ENCODE measurements at regions not wholly inside any gene's neighbourhood (a gene's known extent, or its start where the extent isn't known, plus 50 kb on each side); places are given as distances from the start of the nearest gene placed in this dataset.

DNA sequence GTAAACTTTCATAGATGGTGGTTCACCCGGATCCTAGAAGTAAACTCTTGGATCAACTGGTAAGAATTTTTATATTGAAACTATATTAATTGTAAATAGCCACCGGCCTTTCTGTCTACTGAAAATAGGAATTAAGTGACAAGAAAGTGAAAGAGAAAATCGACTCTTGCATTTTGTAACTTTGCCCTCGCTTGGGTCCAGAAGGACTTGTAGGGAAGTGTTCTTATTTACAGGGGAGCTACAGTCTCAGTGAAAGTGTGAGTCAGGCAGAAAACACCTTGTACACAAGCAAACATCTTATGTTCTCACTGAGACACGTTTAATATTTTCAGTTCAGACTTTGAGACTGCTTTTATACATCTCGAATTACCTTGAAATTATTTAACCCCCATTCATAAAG lies 238.9 kb downstream of the BLID start:
- Histone ChIP-seq H3K9me2 (replicated peaks; ENCODE audit: insufficient read depth, low read length) (no peaks in the 10 kb centered on the region), H3F3A (ENCODE audit: insufficient read depth, low read length) (no peaks in the 10 kb centered on the region), H3K79me2 (ENCODE audit: low read length) (no peaks in the 10 kb centered on the region), H3K4me2 (ENCODE audit: low read depth, low read length) (peak overlapping the region; percentile 18; the same call in 1 of the 2 replicates), H3K4me1 (ENCODE audit: low read length) (no peaks in the 10 kb centered on the region), H4K20me1 (ENCODE audit: insufficient read depth, low read length) (no peaks in the 10 kb centered on the region), H3K36me3 (replicated peaks; ENCODE audit: insufficient read depth, low read length) (no peaks in the 10 kb centered on the region), H3K27me3 (replicated peaks; ENCODE audit: insufficient read depth, low read length) (no peaks in the 10 kb centered on the region), H3K4me3 (ENCODE audit: low read length) (no peak overlapping the region), H3K9me3 (replicated peaks; ENCODE audit: insufficient read depth, low read length) (no peaks in the 10 kb centered on the region), H2AFZ (ENCODE audit: low read length) (no peak overlapping the region), H3K9ac (ENCODE audit: low read length) (no peak overlapping the region), H3K27ac (ENCODE audit: low read length) (no peak overlapping the region)
- DNase-seq, result no peak
- no peak for TF ChIP-seq EZH2 (optimal IDR thresholded peaks at IDR 0.05; ENCODE audit: low read depth, low read length)
- TF ChIP-seq EZH2phosphoT487 (IDR thresholded peaks at IDR 0.05; ENCODE audit: low read length), result no peak
- TF ChIP-seq, protein P1, sequence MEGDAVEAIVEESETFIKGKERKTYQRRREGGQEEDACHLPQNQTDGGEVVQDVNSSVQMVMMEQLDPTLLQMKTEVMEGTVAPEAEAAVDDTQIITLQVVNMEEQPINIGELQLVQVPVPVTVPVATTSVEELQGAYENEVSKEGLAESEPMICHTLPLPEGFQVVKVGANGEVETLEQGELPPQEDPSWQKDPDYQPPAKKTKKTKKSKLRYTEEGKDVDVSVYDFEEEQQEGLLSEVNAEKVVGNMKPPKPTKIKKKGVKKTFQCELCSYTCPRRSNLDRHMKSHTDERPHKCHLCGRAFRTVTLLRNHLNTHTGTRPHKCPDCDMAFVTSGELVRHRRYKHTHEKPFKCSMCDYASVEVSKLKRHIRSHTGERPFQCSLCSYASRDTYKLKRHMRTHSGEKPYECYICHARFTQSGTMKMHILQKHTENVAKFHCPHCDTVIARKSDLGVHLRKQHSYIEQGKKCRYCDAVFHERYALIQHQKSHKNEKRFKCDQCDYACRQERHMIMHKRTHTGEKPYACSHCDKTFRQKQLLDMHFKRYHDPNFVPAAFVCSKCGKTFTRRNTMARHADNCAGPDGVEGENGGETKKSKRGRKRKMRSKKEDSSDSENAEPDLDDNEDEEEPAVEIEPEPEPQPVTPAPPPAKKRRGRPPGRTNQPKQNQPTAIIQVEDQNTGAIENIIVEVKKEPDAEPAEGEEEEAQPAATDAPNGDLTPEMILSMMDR (IDR thresholded peaks at IDR 0.05; ENCODE audit: low read length), result no peak

- Histone ChIP-seq H3K36me3 (replicated peaks; ENCODE audit: insufficient read depth, low read length) (no peaks in the 10 kb centered on the region), H3K4me2 (ENCODE audit: low read depth, low read length) (no peak overlapping the region), H3K79me2 (ENCODE audit: low read length) (no peaks in the 10 kb centered on the region), H3K9me2 (replicated peaks; ENCODE audit: insufficient read depth, low read length) (no peaks in the 10 kb centered on the region), H3K27ac (ENCODE audit: low read length) (no peak overlapping the region), H3K4me1 (ENCODE audit: low read length) (no peaks in the 10 kb centered on the region), H3F3A (ENCODE audit: insufficient read depth, low read length) (no peaks in the 10 kb centered on the region), H3K4me3 (ENCODE audit: low read length) (no peak overlapping the region), H3K27me3 (replicated peaks; ENCODE audit: insufficient read depth, low read length) (no peaks in the 10 kb centered on the region), H3K9me3 (replicated peaks; ENCODE audit: insufficient read depth, low read length) (no peaks in the 10 kb centered on the region), H4K20me1 (ENCODE audit: insufficient read depth, low read length) (no peaks in the 10 kb centered on the region), H3K9ac (ENCODE audit: low read length) (no peak overlapping the region), H2AFZ (ENCODE audit: low read length) (no peak overlapping the region)
- DNase-seq, result no peak
- TF ChIP-seq, protein P1 (IDR thresholded peaks at IDR 0.05; ENCODE audit: low read length), result no peak
- no peak for TF ChIP-seq EZH2 (optimal IDR thresholded peaks at IDR 0.05; ENCODE audit: low read depth, low read length)
- no peak for TF ChIP-seq EZH2phosphoT487 (IDR thresholded peaks at IDR 0.05; ENCODE audit: low read length)
These were observed 242.2 kb downstream of the BLID start for GRCh38 chr11:121873766-121874165.

GRCh38 chr11:121872356-121872755 lies 243.7 kb downstream of the BLID start:
- Histone ChIP-seq H3K4me1 (ENCODE audit: low read length) (no peaks in the 10 kb centered on the region), H3K4me3 (ENCODE audit: low read length) (no peak overlapping the region), H3K9ac (ENCODE audit: low read length) (no peak overlapping the region), H3K27me3 (replicated peaks; ENCODE audit: insufficient read depth, low read length) (no peaks in the 10 kb centered on the region), H3K9me3 (replicated peaks; ENCODE audit: insufficient read depth, low read length) (no peaks in the 10 kb centered on the region), H4K20me1 (ENCODE audit: insufficient read depth, low read length) (no peaks in the 10 kb centered on the region), H3F3A (ENCODE audit: insufficient read depth, low read length) (no peaks in the 10 kb centered on the region), H3K36me3 (replicated peaks; ENCODE audit: insufficient read depth, low read length) (no peaks in the 10 kb centered on the region), H2AFZ (ENCODE audit: low read length) (no peak overlapping the region), H3K4me2 (ENCODE audit: low read depth, low read length) (no peak overlapping the region), H3K79me2 (ENCODE audit: low read length) (no peaks in the 10 kb centered on the region), H3K27ac (ENCODE audit: low read length) (no peak overlapping the region), H3K9me2 (replicated peaks; ENCODE audit: insufficient read depth, low read length) (no peaks in the 10 kb centered on the region)
- TF ChIP-seq EZH2 (optimal IDR thresholded peaks at IDR 0.05; ENCODE audit: low read depth, low read length) (no peak), EZH2phosphoT487 (IDR thresholded peaks at IDR 0.05; ENCODE audit: low read length) (no peak)
- TF ChIP-seq, protein P1 (IDR thresholded peaks at IDR 0.05; ENCODE audit: low read length), result no peak
- DNase-seq, result no peak
